Glutamatergic neuron (in vitro differentiated cells): ENCODE measurements at regions not wholly inside any gene's neighbourhood (a gene's known extent, or its start where the extent isn't known, plus 50 kb on each side); places are given as distances from the start of the nearest gene placed in this dataset.
"Not testable (repeated sequence)": the region's sequence is repeated elsewhere in the genome, so short reads cannot be mapped to it uniquely, and the experiment has no call there.

ENCODE experiments used
- DNase-seq: peaks from one replicate; pipeline ENCODE4 v3.0.0; 2022
- H3K27ac Mint-ChIP-seq: one replicate; pipeline ENCODE4 v1.8.0; 2020; ENCODE audit warnings: mild to moderate bottlenecking, mixed read lengths, inconsistent platforms; ENCODE audit not compliant: unreplicated experiment
- H3K27me3 Mint-ChIP-seq: one replicate; pipeline ENCODE4 v1.8.0; 2020; ENCODE audit warnings: mild to moderate bottlenecking, moderate library complexity, mixed read lengths, inconsistent platforms; ENCODE audit not compliant: unreplicated experiment
- H3K36me3 Mint-ChIP-seq: one replicate; pipeline ENCODE4 v1.8.0; 2020; ENCODE audit warnings: mild to moderate bottlenecking, mixed read lengths, inconsistent platforms; ENCODE audit not compliant: unreplicated experiment
- H3K4me1 Mint-ChIP-seq: one replicate; pipeline ENCODE4 v1.8.0; 2020; ENCODE audit warnings: mild to moderate bottlenecking, low read depth, mixed read lengths, inconsistent platforms; ENCODE audit not compliant: unreplicated experiment
- H3K4me3 Mint-ChIP-seq: one replicate; pipeline ENCODE4 v1.8.0; 2020; ENCODE audit warnings: mild to moderate bottlenecking, mixed read lengths, inconsistent platforms; ENCODE audit not compliant: unreplicated experiment
- H3K9me3 Mint-ChIP-seq: one replicate; pipeline ENCODE4 v1.8.0; 2020; ENCODE audit warnings: mild to moderate bottlenecking, moderate library complexity, mixed read lengths, inconsistent platforms; ENCODE audit not compliant: unreplicated experiment
- CTCF ChIP-seq: fragments of 200-600 bp; sonication (generic); IDR thresholded peaks from one replicate; pipeline ENCODE4 v1.5.0; 2021; ENCODE audit not compliant: partially characterized antibody, unreplicated experiment

- Mint-ChIP-seq H3K4me1 (no peaks in the 10 kb centered on the region), H3K9me3 (peaks cover 6% of the 10 kb centered on the region), H3K27me3 (peaks cover 8% of the 10 kb centered on the region), H3K36me3 (peaks cover 10% of the 10 kb centered on the region), H3K4me3 (no peak overlapping the region), H3K27ac (no peak overlapping the region)
- DNase-seq: no peak
- no peak for TF ChIP-seq CTCF
Measured at GRCh38 chr22:27318516-27318915, 483.0 kb downstream of the MN1 start.

- peaks cover 4% of the 10 kb centered on the region for H3K36me3 Mint-ChIP-seq
- no peak overlapping the region for H3K4me3 Mint-ChIP-seq
- H3K4me1 Mint-ChIP-seq: no peaks in the 10 kb centered on the region
- no peak for DNase-seq
- peaks cover 2% of the 10 kb centered on the region for H3K27me3 Mint-ChIP-seq
- H3K9me3 Mint-ChIP-seq: peaks cover 2% of the 10 kb centered on the region
- TF ChIP-seq CTCF: no peak
- H3K27ac Mint-ChIP-seq: no peak overlapping the region
Measured at GRCh38 chr22:27323661-27324060, 477.9 kb downstream of the MN1 start.

DNA sequence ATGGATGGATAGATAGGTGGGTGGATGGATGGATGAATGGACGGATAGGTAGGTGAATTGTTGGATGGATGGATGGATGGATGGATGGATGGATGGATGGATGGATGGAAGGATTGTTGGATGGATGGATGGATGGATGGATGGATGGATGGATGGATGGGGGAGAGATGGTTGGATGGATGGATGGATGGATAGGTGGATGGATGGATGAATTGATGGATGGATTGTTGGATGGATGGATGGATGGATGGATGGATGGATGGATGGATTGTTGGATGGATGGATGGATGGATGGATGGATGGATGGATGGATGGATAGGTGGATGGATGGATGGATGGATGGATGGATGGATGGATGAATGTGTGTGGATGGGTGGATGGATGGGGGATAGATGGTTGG is 476.6 kb downstream of the MN1 start:
- H3K4me1 Mint-ChIP-seq, H3K9me3 Mint-ChIP-seq, H3K27ac Mint-ChIP-seq, H3K27me3 Mint-ChIP-seq, H3K4me3 Mint-ChIP-seq, H3K36me3 Mint-ChIP-seq, DNase-seq: not testable (repeated sequence)

DNA sequence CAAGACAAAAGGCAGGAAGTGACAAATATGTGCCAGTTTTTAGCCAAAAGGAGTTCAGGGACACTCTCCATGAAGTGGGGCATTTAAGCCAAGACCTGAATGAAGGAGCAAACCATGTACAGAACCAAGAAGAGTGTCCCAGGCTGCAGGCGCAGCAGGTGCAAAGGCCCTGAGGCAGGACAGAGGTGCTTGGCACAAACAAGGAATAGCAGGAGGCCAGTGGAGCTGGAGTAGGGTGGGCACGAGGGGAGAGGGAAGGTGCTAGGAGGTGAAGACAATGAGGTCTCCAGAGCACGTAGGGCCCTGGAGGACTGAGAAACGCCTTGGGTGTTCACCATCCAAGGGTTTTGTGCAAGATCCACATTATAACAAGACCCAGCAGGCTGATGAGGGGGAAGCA is 474.1 kb downstream of the MN1 start:
- Mint-ChIP-seq H3K4me1 (no peaks in the 10 kb centered on the region), H3K4me3 (no peak overlapping the region), H3K36me3 (no peaks in the 10 kb centered on the region), H3K27ac (no peak overlapping the region), H3K27me3 (peaks cover 6% of the 10 kb centered on the region), H3K9me3 (peaks cover 2% of the 10 kb centered on the region)
- TF ChIP-seq CTCF: no peak
- no peak for DNase-seq

- no peak overlapping the region for H3K4me3 Mint-ChIP-seq
- H3K27me3 Mint-ChIP-seq: peaks cover 5% of the 10 kb centered on the region
- no peaks in the 10 kb centered on the region for H3K36me3 Mint-ChIP-seq
- H3K4me1 Mint-ChIP-seq: no peaks in the 10 kb centered on the region
- no peak for TF ChIP-seq CTCF
- DNase-seq: no peak
- peaks cover 2% of the 10 kb centered on the region for H3K9me3 Mint-ChIP-seq
- H3K27ac Mint-ChIP-seq: no peak overlapping the region
Measured at GRCh38 chr22:27327981-27328721, 473.4 kb downstream of the MN1 start.
